Loucy (cell line): ENCODE measurements at regions not wholly inside any gene's neighbourhood (a gene's known extent, or its start where the extent isn't known, plus 50 kb on each side); places are given as distances from the start of the nearest gene placed in this dataset.

ENCODE experiments used
- EZH2phosphoT487 ChIP-seq: fragments of 200-600 bp; IDR thresholded peaks from 2 replicates; pipeline ENCODE4 v1.6.1; 2018; ENCODE audit warnings: antibody characterized with exemption, mild to moderate bottlenecking, moderate library complexity, borderline replicate concordance
- TF ChIP-seq, protein P1 (sequence below): fragments of 200-600 bp; sonication (generic); conservative IDR thresholded peaks from 2 replicates; pipeline ENCODE4 v1.5.1; 2014; ENCODE audit warnings: mild to moderate bottlenecking, antibody characterized with exemption, low read length

GRCh38 chr1:5381491-5381890, 610.7 kb downstream of the NPHP4 start:
- TF ChIP-seq, protein P1, sequence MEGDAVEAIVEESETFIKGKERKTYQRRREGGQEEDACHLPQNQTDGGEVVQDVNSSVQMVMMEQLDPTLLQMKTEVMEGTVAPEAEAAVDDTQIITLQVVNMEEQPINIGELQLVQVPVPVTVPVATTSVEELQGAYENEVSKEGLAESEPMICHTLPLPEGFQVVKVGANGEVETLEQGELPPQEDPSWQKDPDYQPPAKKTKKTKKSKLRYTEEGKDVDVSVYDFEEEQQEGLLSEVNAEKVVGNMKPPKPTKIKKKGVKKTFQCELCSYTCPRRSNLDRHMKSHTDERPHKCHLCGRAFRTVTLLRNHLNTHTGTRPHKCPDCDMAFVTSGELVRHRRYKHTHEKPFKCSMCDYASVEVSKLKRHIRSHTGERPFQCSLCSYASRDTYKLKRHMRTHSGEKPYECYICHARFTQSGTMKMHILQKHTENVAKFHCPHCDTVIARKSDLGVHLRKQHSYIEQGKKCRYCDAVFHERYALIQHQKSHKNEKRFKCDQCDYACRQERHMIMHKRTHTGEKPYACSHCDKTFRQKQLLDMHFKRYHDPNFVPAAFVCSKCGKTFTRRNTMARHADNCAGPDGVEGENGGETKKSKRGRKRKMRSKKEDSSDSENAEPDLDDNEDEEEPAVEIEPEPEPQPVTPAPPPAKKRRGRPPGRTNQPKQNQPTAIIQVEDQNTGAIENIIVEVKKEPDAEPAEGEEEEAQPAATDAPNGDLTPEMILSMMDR, result no peak
- TF ChIP-seq EZH2phosphoT487, result no peak
